LoVo (cell line): ENCODE measurements at regions not wholly inside any gene's neighbourhood (a gene's known extent, or its start where the extent isn't known, plus 50 kb on each side); places are given as distances from the start of the nearest gene placed in this dataset.
"Not testable (repeated sequence)": the region's sequence is repeated elsewhere in the genome, so short reads cannot be mapped to it uniquely, and the experiment has no call there.

Experiments used
- DNase-seq: peaks from one replicate; pipeline ENCODE4 v3.0.0-alpha.2; 2016; ENCODE audit warnings: low spot score

DNA sequence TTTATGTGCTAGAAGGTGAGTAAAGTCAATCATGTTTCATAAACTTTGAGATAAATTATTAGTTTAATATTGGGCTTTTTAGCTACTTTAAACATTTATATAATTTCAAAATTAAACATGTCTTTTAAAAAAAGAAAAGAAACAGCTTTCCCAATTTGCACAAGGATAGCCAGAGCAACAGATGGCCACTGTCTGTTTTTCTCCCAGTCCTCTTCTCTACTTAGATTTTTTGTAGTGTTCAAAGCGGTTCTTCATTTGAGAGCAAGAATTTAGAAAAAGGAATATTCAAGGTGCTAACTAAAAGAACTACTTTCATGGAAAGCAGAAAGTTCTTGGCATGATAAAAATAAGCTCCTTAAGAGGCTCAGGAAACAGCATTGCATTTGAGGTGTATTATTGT lies 128.3 kb upstream of the MIR17HG start:
- no peak for DNase-seq

GRCh38 chr13:91220872-91221271 lies 126.6 kb upstream of the MIR17HG start:
- no peak for DNase-seq

- DNase-seq, result no peak
Measured at GRCh38 chr13:91228108-91228507, 119.4 kb upstream of the MIR17HG start.

DNA sequence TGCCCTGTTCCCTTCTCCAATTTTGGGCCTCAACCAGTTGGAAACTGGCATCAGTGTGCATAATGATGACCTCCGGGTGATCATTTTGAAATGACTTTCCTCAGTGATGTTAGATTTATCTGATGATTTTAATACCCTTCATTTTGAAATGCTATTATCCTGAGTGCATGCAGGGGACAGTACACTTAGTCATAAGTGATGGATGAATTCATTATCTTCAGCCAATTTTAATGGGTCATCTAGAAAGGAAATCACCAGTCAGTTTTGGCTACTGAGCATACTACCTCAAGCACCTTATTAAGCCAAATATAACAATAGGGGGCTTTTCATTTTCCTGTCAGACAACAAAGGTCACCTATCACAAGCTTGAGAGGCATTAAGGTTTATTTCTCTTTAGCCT lies 118.5 kb upstream of the MIR17HG start:
- DNase-seq, result no peak

DNA sequence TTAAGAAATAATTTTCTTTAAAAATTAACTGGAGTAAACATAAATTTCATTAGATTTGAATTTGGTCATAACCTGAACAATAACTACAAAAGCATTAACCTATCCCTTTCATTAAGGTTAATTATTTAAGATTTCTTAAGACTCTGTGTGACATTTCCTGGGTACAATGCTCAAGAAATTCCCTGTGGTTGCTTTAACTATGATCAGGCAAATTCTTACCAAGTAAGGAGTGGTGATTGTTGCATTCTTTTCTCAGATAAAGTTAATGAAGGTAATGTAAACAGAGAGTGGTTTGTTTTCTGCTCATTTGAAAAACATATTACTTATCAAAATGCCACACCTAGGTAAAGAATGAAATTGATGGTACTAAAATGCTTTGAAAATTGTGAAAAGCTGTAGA lies 114.8 kb upstream of the MIR17HG start:
- DNase-seq, result no peak

DNA sequence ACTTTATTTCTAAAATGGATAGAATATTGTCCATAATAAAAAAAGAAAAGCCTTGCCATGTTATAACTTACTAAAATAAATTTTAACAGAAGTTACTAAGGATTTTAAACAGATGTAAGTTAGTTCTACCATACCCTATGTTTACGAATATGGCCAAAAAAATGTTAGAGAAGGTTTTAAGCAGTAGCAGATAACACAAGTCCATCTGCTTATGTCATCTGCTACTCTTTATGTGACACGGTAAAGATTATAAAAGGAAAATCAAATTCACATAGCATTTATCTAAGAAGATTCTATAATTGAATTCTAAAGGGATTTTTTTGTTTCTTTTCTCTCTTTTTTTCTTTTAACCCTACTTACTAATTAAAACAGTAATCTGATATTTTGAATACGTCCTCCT lies 114.2 kb upstream of the MIR17HG start:
- no peak for DNase-seq

DNA sequence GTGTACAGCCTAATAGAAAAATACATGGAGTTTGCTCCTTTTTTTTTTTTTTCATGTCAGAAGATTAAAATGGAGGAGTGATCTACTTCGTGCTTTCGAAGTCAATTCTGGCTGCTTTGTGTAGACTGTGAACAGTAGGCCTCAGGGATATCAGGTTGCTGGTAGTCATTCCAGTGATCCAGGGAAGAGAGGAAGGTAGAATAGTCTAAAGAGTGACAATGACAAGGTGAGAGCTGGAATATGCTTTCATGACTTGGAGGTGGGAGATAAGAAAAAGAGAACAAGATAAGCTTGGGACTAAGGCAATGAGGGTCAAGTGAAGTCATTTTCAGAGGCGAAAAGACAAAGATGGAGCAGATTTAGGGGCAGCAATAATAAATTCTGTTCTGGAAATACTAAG lies 111.3 kb upstream of the MIR17HG start:
- DNase-seq, result no peak

- no peak for DNase-seq
Measured at GRCh38 chr13:91236921-91237320, 110.6 kb upstream of the MIR17HG start.

DNA sequence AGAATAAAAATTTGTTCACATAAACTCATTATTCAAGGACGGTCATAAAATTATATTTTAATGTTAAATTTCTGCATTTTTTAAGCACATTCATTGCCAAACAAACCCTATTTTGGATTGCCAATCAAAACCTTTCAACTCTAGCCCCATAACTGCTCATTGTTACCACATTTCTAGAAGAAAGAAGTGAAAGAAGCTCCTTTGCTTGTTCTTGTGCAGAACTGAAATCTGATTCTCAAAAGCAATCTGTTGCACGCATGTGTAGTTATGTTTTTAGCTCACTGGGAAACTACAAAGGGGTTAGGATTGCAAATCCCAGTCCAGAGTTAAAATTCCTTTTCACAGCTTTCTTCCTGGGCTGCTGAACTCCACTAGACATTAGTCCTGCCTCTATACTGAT lies 109.5 kb upstream of the MIR17HG start:
- DNase-seq, result no peak

- no peak for DNase-seq
Measured at GRCh38 chr13:91240341-91240740, 107.1 kb upstream of the MIR17HG start.

DNA sequence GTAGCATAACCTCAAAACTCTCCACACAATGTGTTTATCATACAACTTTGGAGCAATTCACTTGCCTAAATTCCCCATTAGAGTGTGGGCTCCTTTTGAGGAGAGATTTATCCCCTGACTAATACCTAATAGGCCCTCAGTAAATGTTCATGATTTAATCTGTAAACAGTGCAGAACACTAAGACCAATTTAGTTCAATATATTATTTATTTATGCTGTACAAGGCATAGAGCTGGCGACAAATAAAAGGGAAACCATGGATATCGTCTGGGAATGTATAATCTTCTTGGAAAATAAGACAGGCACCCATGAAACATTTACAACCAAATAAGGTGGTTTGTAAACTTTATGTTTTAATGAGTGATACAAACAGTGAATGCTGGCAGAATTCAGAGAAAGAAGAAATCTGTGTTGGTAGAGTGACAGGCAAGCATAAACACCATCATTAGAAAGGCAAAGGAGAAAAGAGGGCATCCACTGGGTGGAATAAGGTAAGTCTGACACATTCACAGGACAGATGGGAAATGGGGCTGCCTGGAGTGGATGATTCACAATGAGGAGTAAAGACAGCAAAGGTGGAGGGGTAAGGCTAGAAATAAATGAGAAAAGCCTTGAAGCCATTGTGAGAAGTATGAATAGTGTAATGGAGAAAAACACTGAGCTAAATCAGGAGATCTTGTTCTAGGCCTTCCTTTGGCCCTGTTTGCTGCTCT lies 106.1 kb upstream of the MIR17HG start:
- DNase-seq, result no peak

GRCh38 chr13:91242652-91243051 lies 104.8 kb upstream of the MIR17HG start:
- no peak for DNase-seq

GRCh38 chr13:91245288-91245687 lies 102.2 kb upstream of the MIR17HG start:
- DNase-seq, result no peak

GRCh38 chr13:91247768-91248167 lies 99.7 kb upstream of the MIR17HG start:
- no peak for DNase-seq

DNA sequence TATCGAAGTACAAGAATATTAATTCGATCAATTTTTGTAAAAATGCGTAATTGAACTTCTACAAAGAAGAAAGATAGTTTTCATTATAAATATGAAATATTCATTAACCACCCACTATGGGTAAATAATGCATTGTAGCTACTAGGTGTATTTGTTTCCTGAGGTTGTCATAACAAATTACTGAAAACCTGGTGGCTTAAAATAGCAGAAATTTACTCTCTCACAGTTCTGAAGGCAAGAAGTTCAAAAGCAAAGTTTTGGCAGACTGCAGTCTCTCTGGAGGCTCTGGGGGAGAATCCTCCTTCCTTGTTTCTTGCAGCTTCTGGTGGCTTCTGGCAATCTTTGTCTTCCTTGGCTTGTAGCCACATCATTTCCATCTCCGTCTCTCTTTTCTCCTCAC lies 99.2 kb upstream of the MIR17HG start:
- DNase-seq, result no peak

- DNase-seq, result no peak
Measured at GRCh38 chr13:91249370-91249769, 98.1 kb upstream of the MIR17HG start.

DNA sequence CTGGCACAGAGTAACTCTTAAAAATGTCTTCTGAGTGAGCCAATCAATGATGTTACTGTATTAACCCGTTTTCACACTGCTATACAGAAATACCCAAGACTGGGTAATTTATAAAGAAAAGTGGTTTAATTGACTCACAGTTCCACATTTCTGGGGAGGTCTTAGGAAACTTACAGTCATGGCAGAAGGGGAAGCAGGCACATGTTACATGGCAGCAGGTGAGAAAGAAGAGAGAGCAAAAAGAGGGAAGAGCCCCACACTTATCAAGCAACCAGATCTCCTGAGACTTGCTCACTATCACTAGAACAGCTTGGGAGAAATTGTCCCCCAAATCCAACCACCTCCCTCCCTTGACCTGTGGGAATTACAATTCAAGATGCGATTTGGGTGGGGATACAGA lies 97.6 kb upstream of the MIR17HG start:
- DNase-seq, result no peak

DNA sequence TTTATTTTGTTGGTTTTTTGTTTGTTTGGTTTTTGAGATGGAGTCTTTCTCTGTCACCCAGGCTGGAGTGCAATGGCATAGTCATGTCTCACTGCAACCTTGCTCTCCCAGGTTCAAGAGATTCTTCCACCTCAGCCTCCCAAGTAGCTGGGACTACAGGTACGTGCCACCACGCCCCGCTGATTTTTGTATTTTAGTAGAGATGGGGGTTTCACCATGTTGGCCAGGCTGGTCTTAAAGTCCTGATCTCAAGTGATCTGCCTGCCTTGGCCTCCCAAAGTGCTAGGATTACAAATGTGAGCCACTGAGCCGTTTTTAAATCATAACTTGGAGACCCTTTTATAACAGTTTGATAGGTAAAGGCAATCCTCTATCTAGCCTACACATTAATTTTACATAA lies 95.9 kb upstream of the MIR17HG start:
- DNase-seq, result not testable (repeated sequence)

GRCh38 chr13:91264484-91264883 lies 83.0 kb upstream of the MIR17HG start:
- DNase-seq, result no peak

GRCh38 chr13:91269237-91269636 lies 78.2 kb upstream of the MIR17HG start:
- no peak for DNase-seq

- DNase-seq, result no peak
Measured at GRCh38 chr13:91270031-91270430, 77.5 kb upstream of the MIR17HG start.

DNA sequence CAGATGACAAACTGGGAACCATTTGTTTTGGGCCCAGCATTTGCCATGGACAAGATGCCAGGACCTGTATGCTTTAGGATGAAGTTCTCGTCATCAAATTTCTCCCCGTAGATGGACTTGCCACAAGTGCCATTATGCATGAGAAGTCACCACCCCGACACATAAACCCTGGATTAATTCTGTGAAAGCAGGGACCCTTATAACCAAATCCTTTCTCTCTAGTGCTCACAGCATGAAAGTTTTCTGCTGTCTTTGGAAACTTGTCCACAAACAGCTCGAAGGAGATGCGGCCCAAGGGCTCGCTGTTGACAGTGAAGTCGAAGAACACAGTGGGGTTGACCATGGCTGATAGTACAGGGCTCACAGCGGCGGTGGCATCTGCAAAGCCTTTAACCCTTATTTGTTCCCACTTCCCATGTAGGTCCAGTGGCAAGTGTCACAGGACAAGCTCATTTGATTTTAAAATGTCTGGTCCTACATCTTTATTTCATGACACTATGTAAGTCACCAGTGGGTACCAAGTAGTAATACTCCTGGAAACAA lies 75.2 kb upstream of the MIR17HG start:
- no peak for DNase-seq

DNA sequence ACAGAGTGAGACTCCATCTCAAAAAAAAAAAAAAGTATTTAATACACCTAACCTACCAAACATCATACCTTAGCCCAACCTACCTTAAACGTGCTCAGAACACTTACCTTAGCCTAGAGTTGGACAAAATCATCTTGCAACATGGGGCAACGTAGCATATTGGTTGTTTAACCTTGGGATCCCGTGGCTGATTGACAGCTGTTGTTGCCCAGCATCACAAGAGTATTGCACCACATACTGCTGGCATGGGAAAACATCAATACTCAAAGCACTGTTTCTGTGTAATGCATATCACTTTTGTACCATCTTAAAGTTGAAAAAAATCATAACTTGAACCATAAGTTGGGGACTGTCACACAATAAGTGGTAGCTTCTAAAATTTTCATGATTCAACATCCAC lies 73.8 kb upstream of the MIR17HG start:
- no peak for DNase-seq

- no peak for DNase-seq
Measured at GRCh38 chr13:91277013-91277676, 70.3 kb upstream of the MIR17HG start.
